ENCODE measurements at regions not wholly inside any gene's neighbourhood (a gene's known extent, or its start where the extent isn't known, plus 50 kb on each side); places are given as distances from the start of the nearest gene placed in this dataset.
"Not testable (repeated sequence)": the region's sequence is repeated elsewhere in the genome, so short reads cannot be mapped to it uniquely, and the experiment has no call there.

- no peak for DNase-seq (ENCODE audit: low spot score)
These were observed 448.6 kb downstream of the ZIC3 start for GRCh38 chrX:138014577-138014976.

GRCh38 chrX:138018145-138018799 is 452.3 kb downstream of the ZIC3 start:
- DNase-seq (ENCODE audit: low spot score), result no peak

- no peak for DNase-seq (ENCODE audit: low spot score)
These were observed 455.0 kb downstream of the ZIC3 start for GRCh38 chrX:138020941-138021340.

DNA sequence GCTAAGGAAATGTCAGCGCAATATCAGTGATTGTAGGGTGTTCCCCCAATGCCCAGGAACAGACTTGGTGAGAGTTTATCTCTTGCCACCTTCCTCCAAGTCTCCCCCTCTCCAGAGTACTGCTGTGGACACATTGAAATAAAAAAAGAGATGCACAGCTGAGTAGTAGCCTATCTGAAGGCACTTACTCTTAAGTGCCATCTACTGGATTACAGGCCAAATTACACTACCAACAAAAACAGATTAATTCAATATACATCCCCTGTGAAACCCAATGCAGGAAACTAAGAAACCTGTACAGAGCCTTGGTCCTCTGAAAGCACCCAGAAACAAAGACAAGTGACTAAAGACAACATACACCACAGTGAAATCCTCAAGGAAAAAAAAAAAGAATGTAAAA is 460.3 kb downstream of the ZIC3 start:
- DNase-seq (ENCODE audit: low spot score), result no peak

- no peak for DNase-seq (ENCODE audit: low spot score)
These were observed 465.8 kb downstream of the ZIC3 start for GRCh38 chrX:138031715-138032114.

GRCh38 chrX:138034136-138034535 is 468.2 kb downstream of the ZIC3 start:
- DNase-seq (ENCODE audit: low spot score), result no peak

- DNase-seq (ENCODE audit: low spot score), result no peak
These were observed 471.6 kb downstream of the ZIC3 start for GRCh38 chrX:138037548-138037947.

DNA sequence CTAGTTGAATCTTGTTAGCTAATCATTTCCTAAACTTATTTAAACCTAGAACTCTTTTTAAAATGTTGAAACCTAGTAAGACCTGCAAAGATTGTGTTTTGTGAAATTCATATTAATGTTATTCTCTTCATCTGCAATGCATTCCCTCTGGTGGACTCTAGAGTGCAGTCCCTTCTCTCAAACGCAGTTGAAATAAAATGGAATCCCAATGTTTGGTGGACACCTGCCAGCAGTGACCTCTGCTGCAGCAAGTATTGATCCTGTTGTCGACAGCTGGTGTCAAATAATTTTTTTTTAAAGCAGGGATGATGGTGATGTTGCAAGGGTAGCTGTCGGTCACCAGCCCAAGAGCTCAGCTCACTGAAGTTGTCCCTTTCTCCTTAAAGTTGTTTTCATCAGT is 492.0 kb downstream of the ZIC3 start:
- no peak for DNase-seq (ENCODE audit: low spot score)

GRCh38 chrX:138058931-138059330 is 493.0 kb downstream of the ZIC3 start:
- no peak for DNase-seq (ENCODE audit: low spot score)

DNA sequence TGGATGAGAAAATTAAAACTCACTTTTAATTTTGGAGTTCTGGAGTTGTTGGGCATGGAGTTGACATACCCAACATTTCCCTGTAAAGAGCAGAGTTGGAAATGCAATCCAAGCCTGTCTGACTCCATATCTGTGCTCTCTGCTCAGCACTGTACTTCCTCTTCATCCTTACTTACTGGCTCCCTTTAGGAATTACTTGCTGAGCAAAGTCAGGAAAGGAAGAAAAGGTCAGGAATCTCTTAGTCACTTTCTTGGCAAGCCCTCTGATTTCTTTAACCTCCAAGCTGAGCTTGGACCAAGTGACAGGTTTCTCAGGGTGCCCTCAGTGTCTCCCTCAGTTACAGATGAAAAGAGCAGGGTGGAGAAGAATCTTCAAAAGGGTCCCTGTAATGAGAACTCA is 501.5 kb downstream of the ZIC3 start:
- DNase-seq (ENCODE audit: low spot score), result no peak

GRCh38 chrX:138073626-138074025 is 507.7 kb downstream of the ZIC3 start:
- no peak for DNase-seq (ENCODE audit: low spot score)

GRCh38 chrX:138082251-138082650 is 516.3 kb downstream of the ZIC3 start:
- no peak for DNase-seq (ENCODE audit: low spot score)

DNA sequence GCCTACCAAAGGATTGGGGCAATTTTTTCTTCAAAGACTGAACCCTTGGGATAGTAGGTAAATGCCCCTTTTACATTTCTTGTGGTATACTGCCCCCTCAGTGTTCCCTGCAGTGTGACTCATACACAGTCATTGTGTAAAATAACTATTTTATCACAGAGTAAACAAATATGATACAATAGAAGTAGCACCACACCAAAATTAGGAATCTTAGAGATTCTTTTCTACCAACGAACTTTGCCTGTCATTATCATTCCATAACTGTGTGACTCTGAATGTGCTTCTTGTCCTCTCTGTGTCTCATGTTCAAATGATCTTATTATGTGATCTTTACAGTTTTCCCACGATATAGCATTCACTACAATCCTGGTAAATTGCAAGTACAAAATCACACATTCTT is 517.0 kb downstream of the ZIC3 start:
- no peak for DNase-seq (ENCODE audit: low spot score)

- not testable (repeated sequence) for DNase-seq (ENCODE audit: low spot score)
These were observed 545.0 kb downstream of the ZIC3 start for GRCh38 chrX:138110910-138111309.

GRCh38 chrX:138127314-138127713 is 561.4 kb downstream of the ZIC3 start:
- no peak for DNase-seq (ENCODE audit: low spot score)

DNA sequence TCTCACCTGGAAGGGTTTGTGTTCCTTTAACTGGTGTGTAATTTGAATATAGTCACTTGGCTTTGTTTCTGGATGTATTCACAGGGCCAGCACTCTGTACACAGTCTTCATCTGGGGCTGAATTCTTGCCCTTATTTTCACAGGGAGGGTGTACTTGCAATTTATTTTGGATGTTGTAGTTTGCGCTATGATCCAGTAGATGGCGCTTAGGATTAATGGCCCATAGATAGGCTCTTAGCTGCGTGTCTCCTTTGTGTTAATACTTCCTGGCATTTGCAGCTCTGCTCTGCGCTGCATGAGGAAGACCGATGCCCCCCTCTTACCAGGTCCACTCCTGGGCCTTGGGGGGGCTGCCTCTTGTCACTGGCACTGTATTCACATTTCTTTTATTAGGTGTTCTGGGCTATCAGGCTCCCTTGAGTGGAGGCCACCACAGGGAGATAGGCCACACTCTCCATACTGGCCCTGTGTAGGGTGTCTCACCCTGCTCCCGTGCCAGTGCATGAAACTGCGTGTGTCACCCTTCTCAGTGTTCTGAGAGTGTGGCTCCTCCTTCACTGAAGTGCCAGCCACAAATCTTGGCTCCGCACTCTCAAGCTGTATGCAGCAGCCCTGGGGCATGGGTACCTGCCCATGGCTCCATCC is 562.2 kb downstream of the ZIC3 start:
- peak; percentile 6 for DNase-seq (ENCODE audit: low spot score)

- DNase-seq (ENCODE audit: low spot score), result no peak
These were observed 560.8 kb downstream of the FGF13 start for GRCh38 chrX:138150709-138151108.

- no peak for DNase-seq (ENCODE audit: low spot score)
These were observed 553.7 kb downstream of the FGF13 start for GRCh38 chrX:138157850-138158249.

GRCh38 chrX:138191998-138192397 is 519.5 kb downstream of the FGF13 start:
- DNase-seq (ENCODE audit: low spot score), result peak; percentile 12

DNA sequence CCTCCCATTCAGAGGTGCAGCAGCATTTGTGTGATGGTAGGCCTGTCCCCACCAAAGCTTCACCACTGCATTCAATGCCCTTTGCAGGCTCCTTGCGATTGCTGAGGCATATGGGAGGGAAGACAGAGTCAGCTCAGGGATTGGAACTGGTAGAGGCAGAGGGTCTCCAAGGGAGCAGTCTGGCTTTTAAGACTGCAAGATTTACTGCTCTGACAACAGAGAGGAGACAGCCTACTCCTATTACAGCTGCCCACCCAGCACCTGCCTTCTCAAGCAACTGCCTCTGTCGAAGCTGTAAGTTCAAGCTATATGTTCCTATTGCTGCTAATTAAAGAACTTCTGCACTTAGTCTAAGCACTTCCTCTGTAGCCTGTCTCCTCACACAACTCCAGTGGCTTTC is 481.8 kb downstream of the FGF13 start:
- no peak for DNase-seq (ENCODE audit: low spot score)

DNA sequence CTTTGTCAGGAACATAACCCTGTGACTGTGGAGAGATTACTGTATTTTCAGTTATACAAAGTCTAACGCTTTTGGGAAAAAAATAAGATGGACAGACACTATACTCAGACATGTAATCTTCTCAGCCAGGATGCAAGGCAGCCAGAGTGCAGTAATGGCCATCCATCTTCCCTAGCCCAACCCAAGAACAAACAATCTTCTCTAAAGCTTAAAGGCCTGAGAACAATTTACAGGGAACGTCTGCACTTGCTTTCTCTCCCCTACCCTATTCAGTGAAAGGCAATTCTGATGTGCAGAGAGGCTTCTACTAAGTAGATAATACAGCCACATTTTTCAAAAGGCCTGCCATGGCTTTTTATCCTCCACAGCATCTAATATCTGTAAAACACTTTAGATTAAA is 471.3 kb downstream of the FGF13 start:
- DNase-seq (ENCODE audit: low spot score), result no peak

DNA sequence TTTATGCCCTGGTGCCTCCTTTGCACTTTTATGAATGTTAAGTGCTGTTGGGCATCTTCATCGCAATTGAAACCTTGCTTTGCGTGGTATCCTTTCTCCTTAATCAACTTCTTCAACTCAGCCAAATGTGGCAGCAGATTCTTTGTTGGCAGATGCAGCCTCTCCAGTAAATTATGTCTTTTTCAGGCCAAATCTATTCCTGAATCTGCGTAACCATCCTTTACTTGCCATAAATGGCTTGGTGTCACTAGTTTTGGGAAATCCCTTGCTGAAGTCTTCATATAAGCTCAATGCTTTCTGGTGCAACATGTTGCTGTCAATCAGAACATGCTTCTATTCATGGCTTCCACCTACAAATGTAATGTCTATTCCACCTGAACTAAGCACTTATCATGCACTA is 457.5 kb downstream of the FGF13 start:
- no peak for DNase-seq (ENCODE audit: low spot score)

- no peak for DNase-seq (ENCODE audit: low spot score)
These were observed 456.1 kb downstream of the FGF13 start for GRCh38 chrX:138255373-138255772.

GRCh38 chrX:138264095-138264494 is 447.4 kb downstream of the FGF13 start:
- DNase-seq (ENCODE audit: low spot score), result not testable (repeated sequence)

Measured in umbilical cord (tissue), 1 donor.